ENCODE measurements at regions not wholly inside any gene's neighbourhood (a gene's known extent, or its start where the extent isn't known, plus 50 kb on each side); places are given as distances from the start of the nearest gene placed in this dataset.

DNA sequence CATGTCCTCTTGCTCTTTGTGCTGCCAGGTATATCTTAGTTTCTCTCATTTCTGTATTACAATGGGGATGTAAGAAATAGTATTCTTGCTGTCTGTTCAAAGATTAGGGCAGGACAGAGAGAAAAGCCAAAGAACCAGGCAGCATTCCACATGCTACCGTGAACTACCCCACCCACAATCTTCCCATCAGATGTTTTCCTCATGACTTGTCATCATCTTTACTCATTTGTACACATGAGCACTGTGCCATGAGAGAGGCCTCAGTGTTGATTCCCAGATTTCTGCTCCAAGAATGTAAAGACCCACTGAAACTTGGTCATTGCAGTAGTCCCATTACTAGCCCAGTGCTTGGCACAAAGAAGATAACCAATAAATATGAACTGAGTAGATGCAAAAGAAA is 354.6 kb upstream of the RASGEF1B start:
- ATAC-seq (no peak), DNase-seq (no peak)
- no peaks in the 10 kb centered on the region for H3K36me3 ChIP-seq
- no peak overlapping the region for H3K27ac ChIP-seq
- no peaks in the 10 kb centered on the region for H3K9me3 ChIP-seq
- H3K4me3 ChIP-seq, result no peak overlapping the region
- intact Hi-C loops (cut with DNase I), result no loop called here
- TF ChIP-seq, protein P1, sequence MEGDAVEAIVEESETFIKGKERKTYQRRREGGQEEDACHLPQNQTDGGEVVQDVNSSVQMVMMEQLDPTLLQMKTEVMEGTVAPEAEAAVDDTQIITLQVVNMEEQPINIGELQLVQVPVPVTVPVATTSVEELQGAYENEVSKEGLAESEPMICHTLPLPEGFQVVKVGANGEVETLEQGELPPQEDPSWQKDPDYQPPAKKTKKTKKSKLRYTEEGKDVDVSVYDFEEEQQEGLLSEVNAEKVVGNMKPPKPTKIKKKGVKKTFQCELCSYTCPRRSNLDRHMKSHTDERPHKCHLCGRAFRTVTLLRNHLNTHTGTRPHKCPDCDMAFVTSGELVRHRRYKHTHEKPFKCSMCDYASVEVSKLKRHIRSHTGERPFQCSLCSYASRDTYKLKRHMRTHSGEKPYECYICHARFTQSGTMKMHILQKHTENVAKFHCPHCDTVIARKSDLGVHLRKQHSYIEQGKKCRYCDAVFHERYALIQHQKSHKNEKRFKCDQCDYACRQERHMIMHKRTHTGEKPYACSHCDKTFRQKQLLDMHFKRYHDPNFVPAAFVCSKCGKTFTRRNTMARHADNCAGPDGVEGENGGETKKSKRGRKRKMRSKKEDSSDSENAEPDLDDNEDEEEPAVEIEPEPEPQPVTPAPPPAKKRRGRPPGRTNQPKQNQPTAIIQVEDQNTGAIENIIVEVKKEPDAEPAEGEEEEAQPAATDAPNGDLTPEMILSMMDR (IDR thresholded peaks at IDR 0.05), result no peak
- H3K27me3 ChIP-seq (ENCODE audit: low read depth), result no peaks in the 10 kb centered on the region
- H3K4me1 ChIP-seq, result no peaks in the 10 kb centered on the region

GRCh38 chr4:81818385-81818920 is 346.7 kb upstream of the RASGEF1B start:
- TF ChIP-seq, protein P1 (IDR thresholded peaks at IDR 0.05), result no peak
- Histone ChIP-seq H3K9me3 (no peaks in the 10 kb centered on the region), H3K4me3 (no peak overlapping the region), H3K27ac (no peak overlapping the region), H3K4me1 (peaks cover 16% of the 10 kb centered on the region), H3K36me3 (no peaks in the 10 kb centered on the region), H3K27me3 (ENCODE audit: low read depth) (no peaks in the 10 kb centered on the region)
- DNase-seq (no peak), ATAC-seq (no peak)
- intact Hi-C loops (cut with DNase I), result no loop called here

GRCh38 chr4:81816031-81816761 is 344.5 kb upstream of the RASGEF1B start:
- Histone ChIP-seq H3K9me3 (no peaks in the 10 kb centered on the region), H3K4me1 (peaks cover 16% of the 10 kb centered on the region), H3K27me3 (ENCODE audit: low read depth) (no peaks in the 10 kb centered on the region), H3K36me3 (no peaks in the 10 kb centered on the region), H3K4me3 (no peak overlapping the region), H3K27ac (no peak overlapping the region)
- TF ChIP-seq, protein P1 (IDR thresholded peaks at IDR 0.05), result no peak
- intact Hi-C loops (cut with DNase I), result no loop called here
- ATAC-seq (no peak), DNase-seq (no peak)

- Histone ChIP-seq H3K36me3 (no peaks in the 10 kb centered on the region), H3K4me1 (peaks cover 16% of the 10 kb centered on the region), H3K9me3 (no peaks in the 10 kb centered on the region), H3K27me3 (ENCODE audit: low read depth) (no peaks in the 10 kb centered on the region), H3K27ac (peak overlapping the region; percentile 27), H3K4me3 (no peak overlapping the region)
- TF ChIP-seq, protein P1 (IDR thresholded peaks at IDR 0.05), result no peak
- ATAC-seq (peak; percentile 65 to 78), DNase-seq (no peak)
- intact Hi-C loops (cut with DNase I), result no loop called here
Observed at GRCh38 chr4:81814987-81815541, 343.4 kb upstream of the RASGEF1B start.

- Histone ChIP-seq H3K27ac (no peak overlapping the region), H3K4me1 (peaks cover 16% of the 10 kb centered on the region), H3K36me3 (no peaks in the 10 kb centered on the region), H3K9me3 (no peaks in the 10 kb centered on the region), H3K4me3 (no peak overlapping the region), H3K27me3 (ENCODE audit: low read depth) (no peaks in the 10 kb centered on the region)
- no peak for ATAC-seq
- intact Hi-C loops (cut with DNase I), result no loop called here
- TF ChIP-seq, protein P1 (IDR thresholded peaks at IDR 0.05), result no peak
- no peak for DNase-seq
Observed at GRCh38 chr4:81811562-81812293, 340.0 kb upstream of the RASGEF1B start.
